H4 (cell line): ENCODE measurements at regions not wholly inside any gene's neighbourhood (a gene's known extent, or its start where the extent isn't known, plus 50 kb on each side); places are given as distances from the start of the nearest gene placed in this dataset.
A peak's percentile ranks its signal among the peaks of the same experiment; 100 is the strongest.
"Not testable (repeated sequence)": the region's sequence is repeated elsewhere in the genome, so short reads cannot be mapped to it uniquely, and the experiment has no call there.

ENCODE experiments used
- DNase-seq: peaks from one replicate; pipeline ENCODE4 v3.0.0-alpha.2; 2015; ENCODE audit warnings: low spot score

GRCh38 chr13:108003626-108004025 is 211.7 kb downstream of the LIG4 start:
- DNase-seq, result no peak

DNA sequence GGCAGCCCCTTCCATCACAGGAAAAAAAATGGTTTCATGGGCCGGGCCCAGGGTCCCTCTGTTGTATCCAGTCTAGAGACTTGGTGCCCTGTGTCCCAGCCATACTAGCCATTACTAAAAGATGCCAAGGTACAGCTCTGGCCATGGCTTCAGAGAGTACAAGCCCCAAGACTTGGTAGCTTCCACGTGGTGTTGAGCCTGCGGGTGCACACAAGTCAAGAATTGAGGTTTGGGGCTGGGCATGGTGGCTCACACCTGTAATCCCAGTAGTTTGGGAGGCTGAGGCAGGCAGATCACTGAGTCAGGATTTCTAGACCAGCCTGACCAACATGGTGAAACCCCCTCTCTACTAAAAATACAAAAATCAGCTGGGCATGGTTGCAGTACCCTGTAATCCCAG is 214.3 kb downstream of the LIG4 start:
- no peak for DNase-seq

DNA sequence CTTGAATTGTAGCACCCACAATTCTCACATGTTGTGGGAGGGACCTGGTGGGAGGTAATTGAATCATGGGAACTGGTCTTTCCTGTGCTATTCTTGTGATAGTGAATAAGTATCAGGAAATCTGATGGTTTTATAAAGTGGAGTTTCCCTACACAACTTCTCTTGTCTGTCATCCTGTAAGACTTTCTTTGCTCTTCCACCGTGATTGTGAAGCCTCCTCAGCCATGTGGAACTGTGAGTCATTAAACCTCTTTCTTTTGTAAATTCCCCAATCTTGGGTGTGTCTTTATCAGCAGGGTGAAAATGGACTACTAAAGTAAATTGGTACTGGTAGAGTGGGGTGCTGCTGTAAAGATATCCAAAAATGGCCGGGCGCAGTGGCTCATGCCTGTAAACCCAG is 215.6 kb downstream of the LIG4 start:
- DNase-seq, result no peak

- DNase-seq, result no peak
Measured at GRCh38 chr13:107994137-107994536, 221.2 kb downstream of the LIG4 start.

DNA sequence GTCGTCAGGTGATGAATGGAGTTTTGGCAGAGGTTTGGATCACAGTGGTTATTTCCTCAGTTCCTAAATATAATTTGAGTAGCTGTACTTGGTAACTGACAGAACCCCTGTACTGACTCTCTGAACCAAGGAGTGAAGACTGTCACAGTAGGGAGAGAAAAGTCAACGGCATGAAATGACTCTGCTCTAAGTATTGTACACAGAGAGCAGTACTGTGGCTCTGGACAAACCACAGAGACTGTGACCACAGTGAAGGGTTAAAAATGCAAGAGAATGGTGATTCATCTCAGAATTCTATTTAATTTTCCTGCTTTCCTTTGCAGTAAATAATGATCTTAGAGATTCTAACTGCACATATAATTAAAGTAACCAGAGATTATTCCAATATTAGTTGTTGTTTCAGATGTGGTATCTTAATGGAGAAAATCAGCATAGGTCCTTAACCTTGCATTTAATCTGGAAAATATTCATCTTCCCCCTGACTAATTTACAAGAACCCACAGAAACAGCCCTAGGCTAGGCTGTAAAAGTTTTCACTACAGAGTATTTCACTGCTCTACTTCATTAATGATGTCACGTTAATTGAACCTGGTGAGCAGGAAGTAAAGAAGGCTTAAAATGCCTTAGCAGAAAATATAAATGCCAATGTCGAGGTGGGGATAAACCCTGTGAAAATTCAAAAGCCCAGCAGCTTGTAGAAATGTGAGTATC is 221.9 kb downstream of the LIG4 start:
- peak; percentile 34 for DNase-seq

- DNase-seq, result peak; percentile 3
Measured at GRCh38 chr13:107992542-107992941, 222.8 kb downstream of the LIG4 start.

GRCh38 chr13:107977071-107977574 is 238.2 kb downstream of the LIG4 start:
- DNase-seq, result no peak

- DNase-seq, result no peak
Measured at GRCh38 chr13:107976628-107977027, 238.7 kb downstream of the LIG4 start.

GRCh38 chr13:107974409-107974808 is 240.9 kb downstream of the LIG4 start:
- no peak for DNase-seq

GRCh38 chr13:107969546-107969945 is 245.8 kb downstream of the LIG4 start:
- no peak for DNase-seq

DNA sequence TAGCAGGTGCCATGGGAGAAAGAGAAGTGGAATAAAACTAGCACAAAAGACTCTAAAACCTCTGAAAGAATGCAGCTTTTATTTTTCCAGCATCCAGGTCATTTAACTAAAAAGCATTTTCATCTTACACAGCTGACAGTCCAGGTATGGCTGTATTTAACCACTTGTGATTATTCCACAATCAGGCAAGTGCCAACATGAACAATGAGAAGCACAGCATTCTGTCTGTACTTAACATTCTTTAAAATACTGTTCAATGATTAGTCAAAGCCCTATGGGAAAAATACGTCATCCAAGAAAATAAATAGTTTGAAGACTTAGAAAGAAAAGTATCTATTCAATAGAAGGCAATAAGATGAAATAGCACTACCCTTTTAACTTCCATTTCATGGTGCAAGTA is 246.9 kb downstream of the LIG4 start:
- no peak for DNase-seq

- peak; percentile 3 for DNase-seq
Measured at GRCh38 chr13:107964395-107964794, 250.9 kb downstream of the LIG4 start.

DNA sequence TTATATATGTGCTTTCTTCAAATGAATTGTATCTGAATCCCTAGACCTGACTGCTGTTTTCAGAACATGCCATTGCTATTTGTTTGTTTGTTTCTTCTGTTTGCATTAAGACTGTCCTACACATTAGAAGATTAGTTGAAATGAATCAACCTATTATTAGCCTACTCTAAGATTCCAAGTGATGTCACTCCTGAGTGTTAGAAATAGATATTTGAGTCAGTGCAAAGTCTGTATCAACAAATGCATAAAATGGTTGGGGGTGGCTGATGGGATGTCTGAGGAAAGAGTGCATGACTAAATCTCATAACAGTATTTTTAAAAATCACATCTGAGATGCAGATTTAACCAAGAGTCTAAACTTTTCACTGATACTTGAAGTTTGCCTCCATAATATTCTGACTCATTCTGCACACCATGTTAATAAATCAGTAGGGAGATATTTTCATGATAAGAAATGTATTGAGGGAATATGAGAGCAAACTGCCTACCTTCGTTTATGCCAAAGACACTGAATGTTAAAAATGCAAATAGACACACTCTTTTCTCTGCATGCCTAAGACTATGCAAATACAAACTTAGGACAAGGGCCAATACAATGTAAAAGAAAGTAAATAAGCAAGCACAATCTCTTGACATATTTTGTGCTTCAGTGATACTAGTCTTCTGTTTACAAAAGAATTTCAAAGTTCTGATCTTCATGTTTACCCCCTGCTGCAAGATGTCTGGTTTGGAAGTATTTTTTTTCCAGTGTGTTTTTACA is 253.3 kb downstream of the LIG4 start:
- DNase-seq, result no peak

GRCh38 chr13:107960301-107960700 is 255.0 kb downstream of the LIG4 start:
- no peak for DNase-seq

- DNase-seq, result no peak
Measured at GRCh38 chr13:107956889-107957288, 258.4 kb downstream of the LIG4 start.

GRCh38 chr13:107942030-107942617 is 273.2 kb downstream of the LIG4 start:
- DNase-seq, result no peak

DNA sequence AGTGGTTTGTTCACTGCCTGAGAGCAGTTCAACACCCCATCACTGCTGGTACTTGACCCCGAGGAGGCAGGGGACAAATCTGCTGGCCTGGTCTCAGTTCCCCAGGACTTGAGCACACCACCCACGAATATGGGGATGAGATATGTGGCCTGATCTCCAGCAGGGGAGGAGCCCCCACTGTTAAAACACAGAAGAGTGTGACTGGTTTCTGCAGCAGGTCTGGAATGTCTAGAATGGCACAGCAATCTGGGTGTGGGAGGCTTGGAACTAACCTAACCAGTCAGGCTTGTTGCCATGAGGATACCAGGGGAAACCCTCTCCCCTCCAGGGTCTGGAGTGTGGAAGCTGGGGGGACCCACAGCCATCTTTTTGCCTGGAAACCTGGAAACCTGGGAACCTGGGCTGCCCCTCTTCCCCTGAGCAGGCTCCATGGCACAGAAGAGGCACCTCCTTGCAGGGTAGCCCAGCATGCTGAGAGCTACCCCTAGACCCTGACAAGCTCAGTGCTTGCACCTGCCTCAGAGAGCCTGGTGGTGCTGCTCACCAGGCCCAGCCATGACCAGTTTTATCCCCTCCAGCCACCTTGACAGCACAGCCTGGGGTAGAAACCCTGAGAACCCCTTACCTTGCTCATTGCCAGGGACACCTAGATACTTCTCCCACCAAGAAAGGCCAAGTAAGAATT is 273.8 kb downstream of the LIG4 start:
- no peak for DNase-seq

- no peak for DNase-seq
Measured at GRCh38 chr13:107937848-107938247, 277.5 kb downstream of the LIG4 start.

- no peak for DNase-seq
Measured at GRCh38 chr13:107931056-107931455, 284.3 kb downstream of the LIG4 start.

DNA sequence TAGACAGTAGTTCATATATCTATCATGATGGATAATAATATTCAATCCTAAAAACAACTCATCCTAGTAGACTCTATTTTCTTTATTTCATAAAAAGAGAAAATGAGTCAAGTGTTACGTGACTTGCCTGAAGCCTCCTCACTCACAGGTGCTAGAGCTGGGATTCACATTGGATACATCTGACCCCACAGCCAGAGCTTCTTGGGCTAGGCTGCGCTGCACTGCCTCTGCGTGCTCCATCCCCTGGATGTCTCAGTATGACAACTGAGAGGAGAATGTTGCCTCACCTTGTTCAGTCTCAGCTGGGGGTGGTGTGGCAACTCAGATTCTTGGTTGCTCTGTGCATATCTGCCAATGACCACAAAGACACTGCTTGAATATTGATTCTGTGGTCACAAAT is 286.6 kb downstream of the LIG4 start:
- no peak for DNase-seq

- no peak for DNase-seq
Measured at GRCh38 chr13:107927557-107927956, 287.8 kb downstream of the LIG4 start.

GRCh38 chr13:107926515-107926914 is 288.8 kb downstream of the LIG4 start:
- DNase-seq, result not testable (repeated sequence)
